ENCODE measurements at regions not wholly inside any gene's neighbourhood (a gene's known extent, or its start where the extent isn't known, plus 50 kb on each side); places are given as distances from the start of the nearest gene placed in this dataset.

- TF ChIP-seq GABPA (IDR thresholded peaks at IDR 0.05; ENCODE audit: low read depth, low read length) (no peak), GABPA (CRISPR knock-in tag; IDR thresholded peaks at IDR 0.05; ENCODE audit: low read depth) (no peak), FOXM1 (CRISPR knock-in tag; IDR thresholded peaks at IDR 0.05) (no peak), PRPF4 (IDR thresholded peaks at IDR 0.05; ENCODE audit: low read depth, low read length, poor library complexity, severe bottlenecking) (no peak), U2AF2 (IDR thresholded peaks at IDR 0.05; ENCODE audit: low read depth, low read length) (no peak), ZFX (CRISPR knock-in tag; IDR thresholded peaks at IDR 0.05; ENCODE audit: low read depth) (no peak), SAP130 (CRISPR knock-in tag; IDR thresholded peaks at IDR 0.05; ENCODE audit: low read depth) (no peak), CEBPZ (IDR thresholded peaks at IDR 0.05; ENCODE audit: low read length) (no peak), ZNF274 (CRISPR knock-in tag; IDR thresholded peaks at IDR 0.05) (no peak), ZNF724P (CRISPR knock-in tag; IDR thresholded peaks at IDR 0.05; ENCODE audit: borderline replicate concordance) (no peak), SIN3A (IDR thresholded peaks at IDR 0.05; ENCODE audit: borderline replicate concordance, low read depth, low read length) (no peak), RFX5 (IDR thresholded peaks at IDR 0.05; ENCODE audit: low read depth, low read length) (no peak)
- TF ChIP-seq, protein P1, sequence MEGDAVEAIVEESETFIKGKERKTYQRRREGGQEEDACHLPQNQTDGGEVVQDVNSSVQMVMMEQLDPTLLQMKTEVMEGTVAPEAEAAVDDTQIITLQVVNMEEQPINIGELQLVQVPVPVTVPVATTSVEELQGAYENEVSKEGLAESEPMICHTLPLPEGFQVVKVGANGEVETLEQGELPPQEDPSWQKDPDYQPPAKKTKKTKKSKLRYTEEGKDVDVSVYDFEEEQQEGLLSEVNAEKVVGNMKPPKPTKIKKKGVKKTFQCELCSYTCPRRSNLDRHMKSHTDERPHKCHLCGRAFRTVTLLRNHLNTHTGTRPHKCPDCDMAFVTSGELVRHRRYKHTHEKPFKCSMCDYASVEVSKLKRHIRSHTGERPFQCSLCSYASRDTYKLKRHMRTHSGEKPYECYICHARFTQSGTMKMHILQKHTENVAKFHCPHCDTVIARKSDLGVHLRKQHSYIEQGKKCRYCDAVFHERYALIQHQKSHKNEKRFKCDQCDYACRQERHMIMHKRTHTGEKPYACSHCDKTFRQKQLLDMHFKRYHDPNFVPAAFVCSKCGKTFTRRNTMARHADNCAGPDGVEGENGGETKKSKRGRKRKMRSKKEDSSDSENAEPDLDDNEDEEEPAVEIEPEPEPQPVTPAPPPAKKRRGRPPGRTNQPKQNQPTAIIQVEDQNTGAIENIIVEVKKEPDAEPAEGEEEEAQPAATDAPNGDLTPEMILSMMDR (CRISPR knock-in tag; IDR thresholded peaks at IDR 0.05), result no peak
Observed at GRCh38 chr22:49466878-49467595, 360.6 kb downstream of the BRD1 start.

Data from HepG2 (cell line).